HepG2 (cell line): ENCODE measurements at regions not wholly inside any gene's neighbourhood (a gene's known extent, or its start where the extent isn't known, plus 50 kb on each side); places are given as distances from the start of the nearest gene placed in this dataset.

ENCODE experiments used
- ATAC-seq: fragments of 200-7000 bp; cut with Tn5 transposase; 3 replicates; pipeline ENCODE4 v1.9.1; 2020; ENCODE audit warnings: mild to moderate bottlenecking, moderate library complexity
- BruUV-seq: library from RNA; stranded (reverse); fragments of 400-500 nt; replicated peaks from 2 replicates; lab custom pipeline; 2021; lab: Mats Ljungman, UMichigan
- CTCF ChIA-PET: fragments of 300-600 bp; formaldehyde crosslinking; extraction: SDS; loops from one replicate; lab custom pipeline; 2021; ENCODE audit warnings: low total read pairs, inconsistent platforms, low intra/inter-chr PET ratio; lab: Yijun Ruan, JAX
- POLR2A ChIA-PET: fragments of 350-600 bp; sonication (Branson Sonifier 250); formaldehyde crosslinking; loops from one replicate; lab custom pipeline; 2020; ENCODE audit warnings: antibody characterized with exemption, inconsistent platforms; lab: Yijun Ruan, JAX
- DNase-seq: peaks from one replicate; pipeline ENCODE4 v3.0.0-alpha.2; 2015; ENCODE audit warnings: low spot score
- FAIRE-seq: peaks from 3 replicates; lab custom pipeline; 2011; peaks lifted over from hg19 to GRCh38; lab: Jason Lieb, UNC
- H2AFZ ChIP-seq: one replicate; pipeline ENCODE4 v1.6.1; 2011; ENCODE audit warnings: low read length, inconsistent platforms
- H3K27ac ChIP-seq: fragments of 300-600 bp; 3 replicates; pipeline ENCODE4 v1.8.0; 2011; ENCODE audit warnings: mixed run types, mild to moderate bottlenecking, mixed read lengths, low read length, inconsistent platforms; ENCODE audit not compliant: insufficient read depth; ENCODE audit errors: extremely low read length
- H3K27me3 ChIP-seq, 2 experiments: fragments of 200-600 bp in 1 of 2; 2 replicates in 1 of 2; 3 replicates in 1 of 2; pipeline versions ENCODE4 v1.6.0 to v1.8.0; 2011; ENCODE audit warnings: low read length in 2 of 2, mild to moderate bottlenecking in 2 of 2, moderate library complexity in 2 of 2, inconsistent platforms in 1 of 2; ENCODE audit not compliant: insufficient read depth in 2 of 2, control insufficient read depth in 1 of 2
- H3K36me3 ChIP-seq, 2 experiments: fragments of 200-600 bp in 1 of 2; replicated peaks in 1 of 2; 2 replicates in 1 of 2; 3 replicates in 1 of 2; pipeline versions ENCODE4 v1.5.1 to v1.8.0; 2011; ENCODE audit warnings: low read length in 2 of 2, inconsistent platforms in 1 of 2; ENCODE audit not compliant: insufficient read depth in 2 of 2, control insufficient read depth in 1 of 2
- H3K4me1 ChIP-seq: 2 replicates; pipeline ENCODE4 v1.5.1; 2012; ENCODE audit warnings: low read length, inconsistent platforms; ENCODE audit not compliant: insufficient read depth
- H3K4me2 ChIP-seq: 2 replicates; pipeline ENCODE4 v1.6.0; 2011; ENCODE audit warnings: low read depth, low read length, inconsistent platforms
- H3K4me3 ChIP-seq, 3 experiments: fragments of 200-600 bp in 1 of 3; sonication (generic), shearing (Covaris generic) in 1 of 3; replicated peaks in 1 of 3; 2 replicates each; pipeline ENCODE4 v1.5.1; 2011 to 2016; ENCODE audit warnings: low read length in 3 of 3, inconsistent platforms in 2 of 3, low read depth in 2 of 3, mild to moderate bottlenecking in 2 of 3, control low read depth in 1 of 3, mixed read lengths in 1 of 3; ENCODE audit not compliant: insufficient read depth in 1 of 3
- H3K79me2 ChIP-seq: one replicate; pipeline ENCODE4 v1.6.1; 2011; ENCODE audit warnings: low read length, inconsistent platforms; ENCODE audit not compliant: insufficient read depth
- H3K9ac ChIP-seq: 2 replicates; pipeline ENCODE4 v1.6.0; 2011; ENCODE audit warnings: mild to moderate bottlenecking, low read depth, low read length, inconsistent platforms; ENCODE audit not compliant: insufficient read depth
- H3K9me3 ChIP-seq: 2 replicates; pipeline ENCODE4 v1.5.1; 2012; ENCODE audit warnings: mild to moderate bottlenecking, low read length
- H4K20me1 ChIP-seq: 2 replicates; pipeline ENCODE4 v1.6.0; 2011; ENCODE audit warnings: inconsistent platforms, mild to moderate bottlenecking, low read length, moderate library complexity; ENCODE audit not compliant: insufficient read depth
- ASH2L ChIP-seq: fragments of 300-600, 200-600 bp; sonication (generic); IDR thresholded peaks from 2 replicates; pipeline ENCODE4 v1.7.0; 2017; ENCODE audit warnings: low read depth, mild to moderate bottlenecking, moderate library complexity, mixed read lengths, low read length; ENCODE audit not compliant: insufficient read length
- FOSL2 ChIP-seq: sonication (generic); formaldehyde crosslinking; IDR thresholded peaks from 2 replicates; pipeline ENCODE4 v1.4.0; 2020; ENCODE audit warnings: missing genetic modification reagents
- NR2F6 ChIP-seq, 2 experiments: IDR thresholded peaks; 2 replicates each; pipeline ENCODE4 v1.6.1; 2016; ENCODE audit warnings: antibody characterized with exemption in 1 of 2, mild to moderate bottlenecking in 1 of 2
- ZMYM3 ChIP-seq: sonication (generic); formaldehyde crosslinking; IDR thresholded peaks from 2 replicates; pipeline ENCODE4 v1.5.1; 2020; ENCODE audit warnings: mild to moderate bottlenecking, missing genetic modification reagents
- ZNF484 ChIP-seq: sonication (generic); formaldehyde crosslinking; IDR thresholded peaks from 2 replicates; pipeline ENCODE4 v1.5.1; 2020; ENCODE audit warnings: mild to moderate bottlenecking, low read depth, missing genetic modification reagents, borderline replicate concordance
- WGBS: methylation state at CpG from one replicate; pipeline ENCODE4 v1.1.6; 2017; ENCODE audit warnings: low lambda C conversion rate; 5-methylcytosine and 5-hydroxymethylcytosine counted together
- in situ Hi-C: cut with HindIII; loops from 2 replicates; pipeline ENCODE4 v1.10.0; 2017; ENCODE audit warnings: low pct_unique_long_range_greater_than_20kb; ENCODE audit not compliant: extremely low pct_ligation_motif_present
- intact Hi-C: fragments of 100-400 bp; cut with micrococcal nuclease; formaldehyde crosslinking; loops from one replicate; pipeline ENCODE4 v1.10.0; 2022; ENCODE audit not compliant: unreplicated experiment
- TF ChIP-seq, protein P1 (sequence below): sonication (generic); formaldehyde crosslinking; IDR thresholded peaks from 2 replicates; pipeline ENCODE4 v1.4.0; 2020; ENCODE audit warnings: mild to moderate bottlenecking, missing genetic modification reagents
- TF ChIP-seq, protein P2 (sequence below): sonication (generic); formaldehyde crosslinking; IDR thresholded peaks from 2 replicates; pipeline ENCODE4 v1.4.0; 2020; ENCODE audit warnings: missing genetic modification reagents

DNA sequence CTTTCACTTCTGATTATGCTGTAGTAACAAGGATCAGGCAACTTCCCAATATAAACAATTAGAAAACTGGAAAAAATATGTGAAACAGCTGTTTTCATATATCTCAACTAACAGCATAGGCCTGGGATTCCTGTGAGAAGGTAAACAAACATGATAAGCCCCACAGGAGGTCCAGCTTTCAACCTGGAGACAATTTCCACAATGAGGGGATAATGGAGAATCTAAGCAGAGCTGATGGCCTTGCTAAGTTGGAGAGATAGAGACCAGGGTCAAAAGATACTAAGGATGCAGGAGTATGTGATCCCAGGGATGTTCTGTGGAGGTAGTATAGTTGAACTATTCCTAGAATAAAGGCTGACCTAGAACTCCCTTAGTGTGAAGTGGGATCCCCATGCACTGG lies 452.3 kb upstream of the ACTRT1 start (continued):
- TF ChIP-seq, protein P1, sequence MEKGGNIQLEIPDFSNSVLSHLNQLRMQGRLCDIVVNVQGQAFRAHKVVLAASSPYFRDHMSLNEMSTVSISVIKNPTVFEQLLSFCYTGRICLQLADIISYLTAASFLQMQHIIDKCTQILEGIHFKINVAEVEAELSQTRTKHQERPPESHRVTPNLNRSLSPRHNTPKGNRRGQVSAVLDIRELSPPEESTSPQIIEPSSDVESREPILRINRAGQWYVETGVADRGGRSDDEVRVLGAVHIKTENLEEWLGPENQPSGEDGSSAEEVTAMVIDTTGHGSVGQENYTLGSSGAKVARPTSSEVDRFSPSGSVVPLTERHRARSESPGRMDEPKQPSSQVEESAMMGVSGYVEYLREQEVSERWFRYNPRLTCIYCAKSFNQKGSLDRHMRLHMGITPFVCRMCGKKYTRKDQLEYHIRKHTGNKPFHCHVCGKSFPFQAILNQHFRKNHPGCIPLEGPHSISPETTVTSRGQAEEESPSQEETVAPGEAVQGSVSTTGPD (CRISPR knock-in tag) = no peak
- TF ChIP-seq, protein P2, sequence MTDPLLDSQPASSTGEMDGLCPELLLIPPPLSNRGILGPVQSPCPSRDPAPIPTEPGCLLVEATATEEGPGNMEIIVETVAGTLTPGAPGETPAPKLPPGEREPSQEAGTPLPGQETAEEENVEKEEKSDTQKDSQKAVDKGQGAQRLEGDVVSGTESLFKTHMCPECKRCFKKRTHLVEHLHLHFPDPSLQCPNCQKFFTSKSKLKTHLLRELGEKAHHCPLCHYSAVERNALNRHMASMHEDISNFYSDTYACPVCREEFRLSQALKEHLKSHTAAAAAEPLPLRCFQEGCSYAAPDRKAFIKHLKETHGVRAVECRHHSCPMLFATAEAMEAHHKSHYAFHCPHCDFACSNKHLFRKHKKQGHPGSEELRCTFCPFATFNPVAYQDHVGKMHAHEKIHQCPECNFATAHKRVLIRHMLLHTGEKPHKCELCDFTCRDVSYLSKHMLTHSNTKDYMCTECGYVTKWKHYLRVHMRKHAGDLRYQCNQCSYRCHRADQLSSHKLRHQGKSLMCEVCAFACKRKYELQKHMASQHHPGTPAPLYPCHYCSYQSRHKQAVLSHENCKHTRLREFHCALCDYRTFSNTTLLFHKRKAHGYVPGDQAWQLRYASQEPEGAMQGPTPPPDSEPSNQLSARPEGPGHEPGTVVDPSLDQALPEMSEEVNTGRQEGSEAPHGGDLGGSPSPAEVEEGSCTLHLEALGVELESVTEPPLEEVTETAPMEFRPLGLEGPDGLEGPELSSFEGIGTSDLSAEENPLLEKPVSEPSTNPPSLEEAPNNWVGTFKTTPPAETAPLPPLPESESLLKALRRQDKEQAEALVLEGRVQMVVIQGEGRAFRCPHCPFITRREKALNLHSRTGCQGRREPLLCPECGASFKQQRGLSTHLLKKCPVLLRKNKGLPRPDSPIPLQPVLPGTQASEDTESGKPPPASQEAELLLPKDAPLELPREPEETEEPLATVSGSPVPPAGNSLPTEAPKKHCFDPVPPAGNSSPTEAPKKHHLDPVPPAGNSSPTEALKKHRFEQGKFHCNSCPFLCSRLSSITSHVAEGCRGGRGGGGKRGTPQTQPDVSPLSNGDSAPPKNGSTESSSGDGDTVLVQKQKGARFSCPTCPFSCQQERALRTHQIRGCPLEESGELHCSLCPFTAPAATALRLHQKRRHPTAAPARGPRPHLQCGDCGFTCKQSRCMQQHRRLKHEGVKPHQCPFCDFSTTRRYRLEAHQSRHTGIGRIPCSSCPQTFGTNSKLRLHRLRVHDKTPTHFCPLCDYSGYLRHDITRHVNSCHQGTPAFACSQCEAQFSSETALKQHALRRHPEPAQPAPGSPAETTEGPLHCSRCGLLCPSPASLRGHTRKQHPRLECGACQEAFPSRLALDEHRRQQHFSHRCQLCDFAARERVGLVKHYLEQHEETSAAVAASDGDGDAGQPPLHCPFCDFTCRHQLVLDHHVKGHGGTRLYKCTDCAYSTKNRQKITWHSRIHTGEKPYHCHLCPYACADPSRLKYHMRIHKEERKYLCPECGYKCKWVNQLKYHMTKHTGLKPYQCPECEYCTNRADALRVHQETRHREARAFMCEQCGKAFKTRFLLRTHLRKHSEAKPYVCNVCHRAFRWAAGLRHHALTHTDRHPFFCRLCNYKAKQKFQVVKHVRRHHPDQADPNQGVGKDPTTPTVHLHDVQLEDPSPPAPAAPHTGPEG (CRISPR knock-in tag) = no peak
- no peak for TF ChIP-seq ZMYM3 (CRISPR knock-in tag)
- TF ChIP-seq ZNF484 (CRISPR knock-in tag) = no peak
- no peak for TF ChIP-seq NR2F6 (IDR thresholded peaks at IDR 0.05)
- no peak for TF ChIP-seq NR2F6 (CRISPR knock-in tag; IDR thresholded peaks at IDR 0.05)

DNA sequence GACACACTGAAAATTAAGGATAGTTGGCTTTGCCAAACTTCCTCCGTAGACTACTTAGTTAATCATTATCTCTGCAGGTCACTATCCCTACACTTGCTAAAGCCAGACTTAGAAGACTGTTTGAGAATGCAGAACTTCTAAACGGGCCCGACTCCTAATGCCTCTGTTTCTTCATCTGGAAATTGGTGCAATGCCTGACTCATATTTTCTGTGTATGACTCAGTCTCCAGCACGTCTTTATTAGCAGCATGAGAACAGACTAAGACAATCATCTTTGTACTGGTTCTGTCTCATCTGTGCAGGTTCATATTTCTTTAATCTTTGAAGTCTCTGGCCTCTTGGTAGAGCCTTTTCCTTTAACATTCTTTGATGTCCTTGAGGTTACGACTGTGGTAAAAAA lies 411.9 kb upstream of the ACTRT1 start:
- Histone ChIP-seq H3K4me1 (peaks cover 9% of the 10 kb centered on the region), H4K20me1 (no peaks in the 10 kb centered on the region), H2AFZ (no peak overlapping the region)
- TF ChIP-seq FOSL2 (CRISPR knock-in tag) (peak; percentile 35; the same call in 1 of the 2 replicates), ASH2L (no peak)
- TF ChIP-seq, all 625 proteins: peak for 1
- in situ Hi-C loops (no loop called here), intact Hi-C loops (no loop called here)
- ATAC-seq = peak; percentile 43; the same call in 2 of the 3 replicates
- H3K36me3 ChIP-seq = no peaks in the 10 kb centered on the region
- no peaks in the 10 kb centered on the region for H3K9me3 ChIP-seq
- no peak for FAIRE-seq
- DNase-seq = peak; percentile 3
- no peak overlapping the region for H3K9ac ChIP-seq
- no peak overlapping the region for H3K4me2 ChIP-seq
- H3K27ac ChIP-seq = no peak overlapping the region
- ChIA-PET CTCF (no interaction called here), POLR2A (no interaction called here)
- WGBS = 4% methylated on average over 3 of the region's 5 CpGs
- H3K27me3 ChIP-seq = no peaks in the 10 kb centered on the region
- H3K79me2 ChIP-seq = no peaks in the 10 kb centered on the region
- no TSS peak for BruUV-seq
- no peak overlapping the region for H3K4me3 ChIP-seq
